CD4-positive, alpha-beta T cell (primary cell): ENCODE measurements at regions not wholly inside any gene's neighbourhood (a gene's known extent, or its start where the extent isn't known, plus 50 kb on each side); places are given as distances from the start of the nearest gene placed in this dataset.

Experiments used
- ATAC-seq: fragments of 200-7000 bp; cut with Tn5 transposase; one replicate; pipeline ENCODE4 v1.10.0; 2022; ENCODE audit warnings: mild to moderate bottlenecking; ENCODE audit not compliant: poor library complexity
- CTCF ChIA-PET: fragments of 350-600 bp; sonication (Branson Sonifier 250); formaldehyde crosslinking; loops from one replicate; lab custom pipeline; 2021; ENCODE audit warnings: antibody characterized with exemption, inconsistent platforms; lab: Charles Lee
- POLR2A ChIA-PET: fragments of 350-600 bp; sonication (Branson Sonifier 250); formaldehyde crosslinking; loops from one replicate; lab custom pipeline; 2021; ENCODE audit warnings: antibody characterized with exemption, inconsistent platforms; lab: Charles Lee
- DNase-seq, 14 experiments: peaks; one replicate each; pipeline ENCODE4 v3.0.0-alpha.2; 2013 to 2020; ENCODE audit warnings: mixed read lengths in 2 of 14
- H3K27ac ChIP-seq, 2 donors: one replicate each; pipeline versions ENCODE4 v1.5.1 to v1.7.0; 2013; ENCODE audit warnings: low read length in 2 of 2, low read depth in 1 of 2, mild to moderate bottlenecking in 1 of 2
- H3K27me3 ChIP-seq, 2 experiments: 1 replicate in 1 of 2; 2 replicates in 1 of 2; pipeline versions ENCODE4 v1.6.1 to v1.7.0; 2013; ENCODE audit warnings: low read length in 2 of 2, control low read depth in 1 of 2, mild to moderate bottlenecking in 1 of 2, moderate library complexity in 1 of 2; ENCODE audit not compliant: insufficient read depth in 2 of 2, control insufficient read depth in 1 of 2
- H3K36me3 ChIP-seq: one replicate; pipeline ENCODE4 v1.6.1; 2013; ENCODE audit warnings: low read length, control low read depth; ENCODE audit not compliant: insufficient read depth
- H3K4me1 ChIP-seq: one replicate; pipeline ENCODE4 v1.6.1; 2013; ENCODE audit warnings: low read length, control low read depth; ENCODE audit not compliant: insufficient read depth
- H3K4me3 ChIP-seq: one replicate; pipeline ENCODE4 v1.5.1; 2013; ENCODE audit warnings: mild to moderate bottlenecking, low read length, moderate library complexity
- H3K9me3 ChIP-seq, 2 experiments: 1 replicate in 1 of 2; 2 replicates in 1 of 2; pipeline versions ENCODE4 v1.6.1 to v1.7.0; 2013; ENCODE audit warnings: low read length in 2 of 2, mild to moderate bottlenecking in 2 of 2, control low read depth in 1 of 2, moderate library complexity in 1 of 2; ENCODE audit not compliant: control insufficient read depth in 1 of 2, insufficient read depth in 1 of 2
- H3K27ac Mint-ChIP-seq: one replicate; pipeline ENCODE4 v1.8.0; 2020; ENCODE audit warnings: mixed read lengths
- H3K27me3 Mint-ChIP-seq: one replicate; pipeline ENCODE4 v1.8.0; 2021; ENCODE audit warnings: mixed read lengths
- H3K36me3 Mint-ChIP-seq: one replicate; pipeline ENCODE4 v1.8.0; 2021; ENCODE audit warnings: low read depth, mixed read lengths
- H3K4me1 Mint-ChIP-seq: one replicate; pipeline ENCODE4 v1.8.0; 2021; ENCODE audit warnings: low read depth, mixed read lengths
- H3K4me3 Mint-ChIP-seq: one replicate; pipeline ENCODE4 v1.8.0; 2020; ENCODE audit warnings: mild to moderate bottlenecking, mixed read lengths
- H3K9me3 Mint-ChIP-seq: one replicate; pipeline ENCODE4 v1.8.0; 2020; ENCODE audit warnings: mixed read lengths
- intact Hi-C, 2 experiments: fragments of 100-400 bp; cut with DNase I in 1 of 2; cut with micrococcal nuclease in 1 of 2; formaldehyde crosslinking; loops; one replicate each; pipeline versions ENCODE4 v1.15.1 to v1.9.0; 2023 to 2025; cut with DNase I, micrococcal nuclease
- TF ChIP-seq, protein P1 (sequence below): fragments of 200-600 bp; IDR thresholded peaks from one replicate; pipeline ENCODE4 v1.8.0; 2022; ENCODE audit warnings: antibody characterized with exemption, mild to moderate bottlenecking

DNA sequence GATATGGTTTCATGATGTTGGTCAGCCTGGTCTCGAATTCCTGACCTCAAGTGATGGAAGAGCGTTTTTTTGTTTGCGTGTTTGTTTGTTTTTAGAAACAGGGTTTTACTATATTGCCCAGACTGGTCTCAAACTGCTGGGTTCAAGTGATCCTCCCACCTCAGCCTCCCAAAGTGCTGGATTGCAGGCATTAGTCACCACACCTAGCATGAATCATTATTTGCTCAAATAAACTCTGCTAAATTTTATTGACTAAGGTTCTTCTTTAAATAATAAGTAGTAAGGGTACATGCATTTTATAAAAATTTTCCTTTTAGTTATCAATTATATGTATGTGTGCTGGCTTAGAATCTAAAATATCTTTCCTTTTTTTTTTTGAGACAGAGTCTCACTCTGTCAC lies 52.9 kb downstream of the ZBTB9 start:
- Mint-ChIP-seq H3K4me3 (no peak overlapping the region), H3K4me1 (peaks cover 4% of the 10 kb centered on the region), H3K27ac (no peak overlapping the region), H3K9me3 (no peaks in the 10 kb centered on the region), H3K27me3 (peaks cover 17% of the 10 kb centered on the region), H3K36me3 (no peaks in the 10 kb centered on the region)
- TF ChIP-seq, protein P1, sequence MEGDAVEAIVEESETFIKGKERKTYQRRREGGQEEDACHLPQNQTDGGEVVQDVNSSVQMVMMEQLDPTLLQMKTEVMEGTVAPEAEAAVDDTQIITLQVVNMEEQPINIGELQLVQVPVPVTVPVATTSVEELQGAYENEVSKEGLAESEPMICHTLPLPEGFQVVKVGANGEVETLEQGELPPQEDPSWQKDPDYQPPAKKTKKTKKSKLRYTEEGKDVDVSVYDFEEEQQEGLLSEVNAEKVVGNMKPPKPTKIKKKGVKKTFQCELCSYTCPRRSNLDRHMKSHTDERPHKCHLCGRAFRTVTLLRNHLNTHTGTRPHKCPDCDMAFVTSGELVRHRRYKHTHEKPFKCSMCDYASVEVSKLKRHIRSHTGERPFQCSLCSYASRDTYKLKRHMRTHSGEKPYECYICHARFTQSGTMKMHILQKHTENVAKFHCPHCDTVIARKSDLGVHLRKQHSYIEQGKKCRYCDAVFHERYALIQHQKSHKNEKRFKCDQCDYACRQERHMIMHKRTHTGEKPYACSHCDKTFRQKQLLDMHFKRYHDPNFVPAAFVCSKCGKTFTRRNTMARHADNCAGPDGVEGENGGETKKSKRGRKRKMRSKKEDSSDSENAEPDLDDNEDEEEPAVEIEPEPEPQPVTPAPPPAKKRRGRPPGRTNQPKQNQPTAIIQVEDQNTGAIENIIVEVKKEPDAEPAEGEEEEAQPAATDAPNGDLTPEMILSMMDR: no peak
- ATAC-seq (no peak), DNase-seq (no peak)
- intact Hi-C loops: no loop called here
- H3K4me3 ChIP-seq: no peak overlapping the region
- peaks cover 0 to 3% of the 10 kb centered on the region in 2 experiments for H3K27me3 ChIP-seq
- no peak overlapping the region for H3K27ac ChIP-seq
- H3K9me3 ChIP-seq: no peaks in the 10 kb centered on the region
- peaks cover 9% of the 10 kb centered on the region for H3K4me1 ChIP-seq
- ChIA-PET POLR2A (no interaction called here), CTCF (no interaction called here)
- no peaks in the 10 kb centered on the region for H3K36me3 ChIP-seq

DNA sequence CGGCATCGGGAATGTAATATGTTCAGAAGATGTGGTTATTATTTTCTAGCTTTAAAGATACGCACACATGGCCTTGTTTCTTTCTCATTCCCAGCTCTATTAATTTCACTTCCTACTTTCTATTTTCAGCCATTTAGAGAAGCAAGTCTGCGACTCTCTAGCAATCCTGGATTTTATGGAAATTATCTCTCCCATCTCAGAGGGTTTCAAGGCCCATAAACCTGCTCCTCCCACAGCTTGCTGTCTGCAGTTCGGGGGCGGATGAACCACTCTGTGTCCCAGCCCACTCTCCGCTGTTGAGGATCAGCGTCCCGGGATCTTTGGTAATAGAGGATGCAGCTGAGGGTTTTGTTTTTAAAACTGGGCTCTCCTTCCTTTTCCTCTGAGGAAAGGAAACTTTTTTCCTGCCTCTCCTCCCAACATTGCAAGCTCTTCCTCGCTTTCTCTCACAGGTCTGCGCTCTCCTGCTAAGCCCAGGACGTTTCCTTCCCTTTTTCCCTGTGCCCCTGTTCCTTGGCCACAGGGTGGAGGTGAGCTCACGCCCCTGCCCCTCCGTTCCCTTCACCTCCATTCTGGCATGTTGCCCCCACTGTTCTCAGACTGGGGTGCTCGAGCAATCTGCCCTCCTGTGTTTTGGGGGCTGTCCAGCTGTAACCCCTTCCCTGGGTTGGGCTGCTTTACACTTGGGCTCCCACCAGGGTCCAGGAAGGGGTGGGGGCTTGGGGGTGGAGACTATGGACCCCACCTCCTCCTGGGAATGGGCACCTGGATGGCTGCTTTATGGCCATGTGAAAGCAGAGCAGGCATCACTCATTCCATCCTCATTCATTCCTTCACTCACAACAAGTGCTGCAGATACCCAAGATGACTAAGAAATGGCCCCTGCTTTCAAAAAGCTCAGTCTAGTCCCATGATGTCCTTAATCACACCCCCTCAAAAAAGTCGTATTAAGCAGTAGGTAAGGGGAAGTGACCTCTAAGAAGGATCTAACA lies 54.9 kb downstream of the ZBTB9 start:
- Histone ChIP-seq H3K36me3 (no peaks in the 10 kb centered on the region), H3K27me3 (peaks cover 0 to 3% of the 10 kb centered on the region in 2 experiments), H3K27ac (no peak overlapping the region), H3K4me1 (peaks cover 14% of the 10 kb centered on the region), H3K9me3 (no peaks in the 10 kb centered on the region), H3K4me3 (no peak overlapping the region)
- H3K36me3 Mint-ChIP-seq: no peaks in the 10 kb centered on the region
- H3K4me3 Mint-ChIP-seq: no peak overlapping the region
- ChIA-PET POLR2A (interaction anchor here (0.9 kb wide), 1 partner anchor 55 kb away, joined by 3 read pairs; the partner anchor contains the start of gene ZBTB9), CTCF (no interaction called here)
- intact Hi-C loops: no loop called here
- ATAC-seq: no peak
- peaks cover 17% of the 10 kb centered on the region for H3K27me3 Mint-ChIP-seq
- no peak for DNase-seq
- no peak overlapping the region for H3K27ac Mint-ChIP-seq
- no peaks in the 10 kb centered on the region for H3K9me3 Mint-ChIP-seq
- TF ChIP-seq, protein P1: no peak
- H3K4me1 Mint-ChIP-seq: peaks cover 11% of the 10 kb centered on the region

DNA sequence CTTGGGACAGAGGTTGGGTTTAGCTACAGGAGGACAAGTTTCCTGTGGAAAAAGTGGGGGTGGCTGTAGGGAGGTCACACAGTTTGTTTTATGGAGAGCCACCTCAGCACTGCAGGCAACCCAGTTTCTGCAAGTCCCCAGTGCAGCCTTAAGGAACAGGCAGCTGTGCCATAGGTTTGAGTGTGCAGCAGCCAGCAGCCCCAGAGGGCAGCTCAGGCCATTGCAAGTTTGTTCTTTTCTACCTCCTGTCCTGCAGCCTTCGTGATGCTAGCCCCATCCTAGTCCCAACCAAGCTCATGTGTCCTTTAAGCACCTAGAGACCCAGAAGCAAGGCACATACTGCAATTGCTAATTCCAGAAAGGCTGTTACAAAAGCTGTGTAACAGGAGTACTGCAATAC lies 58.8 kb downstream of the ZBTB9 start:
- CTCF ChIA-PET: no interaction called here
- H3K9me3 Mint-ChIP-seq: no peaks in the 10 kb centered on the region
- H3K4me3 ChIP-seq: no peak overlapping the region
- H3K4me1 Mint-ChIP-seq: peaks cover 11% of the 10 kb centered on the region
- H3K9me3 ChIP-seq: no peaks in the 10 kb centered on the region
- no peak overlapping the region for H3K4me3 Mint-ChIP-seq
- no peak overlapping the region for H3K27ac Mint-ChIP-seq
- POLR2A ChIA-PET: no interaction called here
- intact Hi-C loops: no loop called here
- no peaks in the 10 kb centered on the region for H3K36me3 Mint-ChIP-seq
- no peak overlapping the region for H3K27ac ChIP-seq
- TF ChIP-seq, protein P1: no peak
- DNase-seq (no peak), ATAC-seq (no peak)
- peaks cover 22% of the 10 kb centered on the region for H3K27me3 Mint-ChIP-seq
- H3K36me3 ChIP-seq: no peaks in the 10 kb centered on the region
- peaks cover 0 to 3% of the 10 kb centered on the region in 2 experiments for H3K27me3 ChIP-seq
- peaks cover 12% of the 10 kb centered on the region for H3K4me1 ChIP-seq
